ENCODE measurements at regions not wholly inside any gene's neighbourhood (a gene's known extent, or its start where the extent isn't known, plus 50 kb on each side); places are given as distances from the start of the nearest gene placed in this dataset.
"Not testable (repeated sequence)": the region's sequence is repeated elsewhere in the genome, so short reads cannot be mapped to it uniquely, and the experiment has no call there.

- DNase-seq = no peak
Observed at GRCh38 chr12:63508543-63508942, 159.8 kb downstream of the DPY19L2 start.

DNA sequence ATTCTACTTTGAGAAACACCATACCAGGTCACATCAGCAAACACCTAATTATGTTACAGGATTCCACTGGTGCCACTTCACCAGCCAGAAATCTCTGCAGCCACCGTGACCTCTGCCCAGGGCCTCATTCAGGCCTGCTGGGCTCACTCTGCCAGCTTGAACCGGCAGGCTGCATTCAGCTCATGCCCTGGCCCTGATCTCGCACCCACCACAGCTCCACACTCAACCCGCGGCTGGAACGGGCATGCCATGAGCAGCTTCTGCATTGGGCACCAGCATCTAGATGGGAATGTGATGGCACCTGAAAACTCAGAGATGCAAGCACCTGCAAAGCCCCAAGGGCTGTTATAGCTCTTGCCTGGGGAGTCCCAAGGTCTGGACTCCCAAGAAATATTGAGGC lies 168.7 kb downstream of the DPY19L2 start:
- no peak for DNase-seq

- no peak for DNase-seq
Observed at GRCh38 chr12:63498239-63498638, 170.1 kb downstream of the DPY19L2 start.

- DNase-seq = peak; percentile 16
Observed at GRCh38 chr12:63496654-63497053, 171.6 kb downstream of the DPY19L2 start.

DNA sequence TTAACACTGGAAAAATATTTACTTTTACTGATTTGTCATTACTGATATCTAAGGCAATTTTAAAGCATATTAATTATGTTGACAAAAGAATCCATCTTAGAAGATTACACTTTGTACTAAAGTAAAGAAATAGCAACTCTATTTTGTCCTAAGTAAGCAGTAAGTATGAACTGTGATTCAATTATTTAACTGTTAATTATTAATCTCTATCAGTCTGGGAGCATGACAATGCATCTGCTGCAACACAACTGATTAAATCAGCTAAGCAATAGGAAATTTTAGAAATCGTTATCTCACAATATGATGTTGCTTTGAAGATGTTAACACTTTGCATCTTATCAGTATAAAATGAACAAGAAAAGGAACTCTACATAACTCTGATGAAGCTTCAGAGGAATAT lies 172.3 kb downstream of the DPY19L2 start:
- peak; percentile 3 for DNase-seq

- not testable (repeated sequence) for DNase-seq
Observed at GRCh38 chr12:63493357-63493756, 174.9 kb downstream of the DPY19L2 start.

DNA sequence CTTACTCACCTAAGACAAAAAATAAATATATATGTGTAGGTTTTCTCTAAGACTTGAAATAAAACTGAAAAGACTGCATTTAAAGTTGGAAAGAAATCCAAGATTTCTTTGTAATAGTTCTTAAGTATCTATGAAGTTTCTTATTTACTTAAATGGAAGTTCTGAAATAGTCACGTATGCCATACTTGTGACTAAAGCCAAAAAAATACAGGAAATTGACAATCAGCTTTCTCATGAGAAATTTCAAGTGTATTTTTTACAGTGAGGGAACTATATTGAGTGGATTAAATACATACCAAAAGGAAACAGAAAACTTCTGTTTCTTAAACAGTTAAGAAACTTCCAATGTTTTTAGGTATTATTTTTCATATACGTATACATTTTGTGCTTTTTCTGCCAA lies 188.1 kb downstream of the DPY19L2 start:
- no peak for DNase-seq

GRCh38 chr12:63470161-63470560 lies 198.1 kb downstream of the DPY19L2 start:
- DNase-seq = no peak

GRCh38 chr12:63467951-63468350 lies 200.3 kb downstream of the DPY19L2 start:
- no peak for DNase-seq

DNA sequence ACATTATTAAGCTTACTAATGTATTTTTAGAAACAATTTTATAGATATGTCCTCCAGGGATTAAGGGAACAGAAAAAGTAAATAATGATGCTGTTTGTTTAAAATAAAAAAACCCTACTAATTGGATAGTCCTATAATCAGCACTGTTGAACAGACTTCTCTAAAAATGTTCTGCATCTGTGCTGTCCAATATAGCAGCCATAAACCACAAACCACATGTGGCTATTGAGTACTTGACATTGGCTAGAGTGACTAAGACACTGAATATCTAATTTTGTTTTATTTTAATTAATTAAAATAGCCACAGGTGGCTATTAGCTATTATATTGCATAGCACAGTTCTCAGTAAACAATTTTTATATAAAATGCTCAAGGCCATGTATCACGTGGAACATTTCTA lies 210.4 kb downstream of the DPY19L2 start:
- DNase-seq = peak; percentile 30

DNA sequence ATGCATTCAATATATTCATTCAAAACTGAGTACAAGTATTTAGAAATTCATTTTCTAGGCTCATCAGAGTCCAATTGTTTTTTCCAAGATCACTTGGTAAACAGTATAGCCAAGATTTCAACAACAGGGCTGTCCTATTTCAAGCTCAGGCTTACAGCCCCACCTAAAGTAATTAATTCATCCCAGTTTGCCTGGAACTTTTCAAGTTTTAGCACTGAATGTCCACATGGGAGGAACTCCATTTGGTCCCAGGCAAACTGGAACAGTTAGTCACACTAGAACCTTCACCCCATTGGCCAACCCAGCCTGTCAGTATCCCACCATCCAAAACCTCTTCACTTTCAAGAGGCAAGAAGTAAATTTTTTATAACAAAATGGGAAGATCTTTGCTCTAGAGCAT lies 210.9 kb downstream of the DPY19L2 start:
- DNase-seq = no peak

DNA sequence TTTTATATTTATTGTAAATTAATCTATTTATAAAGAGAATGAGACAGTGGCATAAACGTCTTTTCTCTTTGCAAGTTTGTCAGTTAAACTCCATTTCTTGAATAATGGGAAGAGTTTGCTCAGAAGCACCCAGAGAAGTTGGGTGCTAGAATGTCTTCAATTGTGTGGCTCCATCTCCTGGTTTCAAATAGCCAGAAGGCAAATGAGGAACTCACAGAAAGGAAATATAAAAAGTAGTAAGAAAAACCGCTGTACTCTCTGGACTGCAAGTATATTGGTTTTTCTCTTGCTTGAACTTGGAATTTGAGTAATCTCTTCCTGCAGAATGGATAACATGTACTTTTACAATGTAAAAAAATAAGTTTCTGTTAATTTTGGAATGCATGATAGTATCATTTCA lies 217.5 kb downstream of the DPY19L2 start:
- DNase-seq = peak; percentile 20

DNA sequence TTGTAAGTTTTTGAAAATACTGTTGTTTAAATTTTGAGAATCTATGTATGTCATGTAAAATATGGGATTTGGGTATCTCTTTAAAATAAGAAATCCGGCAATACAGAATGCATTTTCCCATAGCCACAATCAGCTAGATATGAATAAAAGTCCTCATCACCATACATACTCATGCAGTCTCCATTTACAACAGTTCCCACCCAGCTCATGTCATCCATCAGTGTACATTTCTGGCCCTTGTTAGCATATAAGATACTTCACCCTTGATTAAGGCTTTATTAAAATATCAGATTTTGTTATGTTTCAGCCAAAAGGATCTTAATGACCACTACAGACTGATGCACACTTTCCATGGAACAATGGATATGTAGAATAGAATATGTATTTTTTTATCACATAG lies 218.0 kb downstream of the DPY19L2 start:
- DNase-seq = no peak

GRCh38 chr12:63445224-63445880 lies 222.9 kb downstream of the DPY19L2 start:
- DNase-seq = no peak

DNA sequence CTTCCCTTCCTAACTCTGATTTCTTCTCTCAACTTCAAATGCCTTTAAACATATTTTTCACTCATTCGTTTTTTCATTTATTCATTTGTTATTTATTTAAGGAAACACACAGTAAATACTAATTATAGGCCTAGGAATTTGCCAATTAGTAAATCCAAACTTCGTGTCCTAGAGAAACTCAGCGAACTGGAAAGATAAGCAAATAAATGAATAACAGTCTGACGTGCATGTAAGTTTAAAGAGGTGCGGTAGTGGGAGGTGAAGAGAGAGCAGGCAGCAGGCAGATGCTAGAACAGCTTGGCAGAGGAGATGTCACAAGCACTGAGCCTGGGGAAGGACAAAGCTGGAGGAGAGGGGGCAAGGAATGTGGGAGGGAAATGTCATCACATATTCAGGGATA lies 228.2 kb downstream of the DPY19L2 start:
- no peak for DNase-seq

GRCh38 chr12:63434384-63434783 lies 233.9 kb downstream of the DPY19L2 start:
- not testable (repeated sequence) for DNase-seq

- DNase-seq = not testable (repeated sequence)
Observed at GRCh38 chr12:63427969-63428368, 240.3 kb downstream of the DPY19L2 start.

DNA sequence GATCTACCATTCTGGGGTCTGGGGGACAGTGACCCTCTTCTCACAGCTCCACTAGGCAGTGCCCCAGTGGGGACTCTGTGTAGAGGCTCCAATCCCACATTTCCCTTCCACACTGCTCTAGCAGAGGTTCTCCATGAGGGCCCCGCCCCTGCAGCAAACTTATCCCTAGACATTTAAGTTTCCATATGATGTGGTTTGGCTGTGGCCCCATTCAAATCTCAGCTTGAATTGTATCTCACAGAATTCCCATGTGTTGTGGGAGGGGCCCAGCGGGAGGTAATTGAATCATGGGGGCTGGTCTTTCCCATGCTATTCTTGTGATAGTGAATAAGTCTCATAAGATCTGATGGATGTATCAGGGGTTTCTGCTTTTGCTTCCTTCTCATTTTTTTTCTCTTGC lies 241.3 kb downstream of the DPY19L2 start:
- DNase-seq = not testable (repeated sequence)

DNA sequence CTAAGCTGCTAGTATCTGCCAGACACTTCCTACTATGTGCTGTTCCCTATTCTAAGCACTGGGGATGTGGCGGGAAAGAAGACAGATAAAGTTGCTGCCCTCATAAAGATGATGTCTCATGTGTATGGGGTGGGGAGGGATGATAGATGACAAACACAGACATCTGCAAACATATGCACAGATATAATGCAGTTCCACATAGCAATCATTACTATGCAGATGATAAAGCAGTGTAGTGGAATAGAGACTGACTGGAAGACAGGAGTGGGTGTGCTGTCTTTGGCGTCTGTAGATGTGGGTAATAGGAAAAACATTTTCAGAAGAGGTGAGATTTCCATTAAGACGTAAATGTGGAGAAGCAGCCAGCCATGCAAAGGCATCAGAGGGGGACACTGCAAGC lies 243.6 kb downstream of the DPY19L2 start:
- no peak for DNase-seq

- DNase-seq = no peak
Observed at GRCh38 chr12:63423839-63424238, 244.5 kb downstream of the DPY19L2 start.

GRCh38 chr12:63420206-63420644 lies 248.1 kb downstream of the DPY19L2 start:
- DNase-seq = peak; percentile 86

DNA sequence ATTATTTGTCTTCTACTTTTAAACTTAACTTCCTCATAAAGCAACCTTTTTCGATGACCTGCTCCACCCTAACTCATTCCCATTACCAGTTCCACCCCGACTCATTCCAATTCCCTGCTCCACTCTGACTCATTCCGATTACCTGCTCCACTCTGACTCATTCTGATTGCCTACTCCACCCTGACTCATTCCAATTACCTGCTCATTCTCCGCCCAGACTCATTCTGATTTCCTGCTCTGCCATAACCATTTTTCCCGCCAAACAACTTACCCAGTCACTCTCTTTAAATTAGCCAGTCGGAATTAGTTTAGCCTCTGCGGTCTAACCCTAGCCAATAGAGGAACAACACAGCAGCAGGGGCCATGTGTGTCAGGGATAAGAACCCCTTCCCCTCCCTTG lies 249.1 kb downstream of the DPY19L2 start:
- DNase-seq = no peak

- DNase-seq = no peak
Observed at GRCh38 chr12:63416788-63417187, 251.5 kb downstream of the DPY19L2 start.

- no peak for DNase-seq
Observed at GRCh38 chr12:63415357-63415756, 252.9 kb downstream of the DPY19L2 start.

GRCh38 chr12:63410197-63410596 lies 258.1 kb downstream of the DPY19L2 start:
- DNase-seq = peak; percentile 36
